GM12874 (cell line): ENCODE measurements at regions not wholly inside any gene's neighbourhood (a gene's known extent, or its start where the extent isn't known, plus 50 kb on each side); places are given as distances from the start of the nearest gene placed in this dataset.

Experiments used
- CTCF ChIP-seq: IDR thresholded peaks from 2 replicates; pipeline ENCODE4 v1.5.1; 2011; ENCODE audit warnings: low read depth, mild to moderate bottlenecking, control low read depth, low read length, moderate library complexity; ENCODE audit not compliant: insufficient read depth

GRCh38 chr1:23620605-23621004 lies 61.3 kb upstream of the ID3 start:
- no peak for TF ChIP-seq CTCF

- TF ChIP-seq CTCF, result no peak
Measured at GRCh38 chr1:23619299-23620188, 60.2 kb upstream of the ID3 start.

GRCh38 chr1:23618586-23619083 lies 59.3 kb upstream of the ID3 start:
- no peak for TF ChIP-seq CTCF

DNA sequence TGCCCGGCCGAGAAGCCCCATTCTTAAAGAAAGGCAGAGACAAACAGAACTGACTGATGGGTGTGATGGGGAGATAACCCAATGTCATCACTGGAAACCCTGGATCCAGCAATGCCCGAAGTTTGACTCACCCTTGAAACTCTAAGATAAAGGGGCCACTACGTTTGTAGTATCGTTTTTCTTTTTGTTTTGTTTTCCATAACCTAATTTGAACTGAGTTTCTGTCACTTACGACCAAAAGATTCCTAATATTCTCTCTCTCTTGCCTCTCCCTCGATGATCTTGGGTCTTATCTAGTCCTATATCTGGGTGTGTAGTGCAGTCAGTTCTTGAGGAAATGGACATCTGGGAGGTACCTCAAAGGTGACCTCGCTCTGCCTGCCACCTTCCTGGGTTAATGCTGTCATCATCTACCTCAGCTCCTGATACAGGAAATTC lies 57.8 kb upstream of the ID3 start:
- TF ChIP-seq CTCF, result no peak

GRCh38 chr1:23616292-23616824 lies 57.1 kb upstream of the ID3 start:
- no peak for TF ChIP-seq CTCF

- no peak for TF ChIP-seq CTCF
Measured at GRCh38 chr1:23615852-23616251, 56.6 kb upstream of the ID3 start.

GRCh38 chr1:23615423-23615822 lies 56.1 kb upstream of the ID3 start:
- no peak for TF ChIP-seq CTCF
